HUES48 (cell line): ENCODE measurements at regions not wholly inside any gene's neighbourhood (a gene's known extent, or its start where the extent isn't known, plus 50 kb on each side); places are given as distances from the start of the nearest gene placed in this dataset.

ENCODE experiments used
- H3K27ac ChIP-seq: one replicate; pipeline ENCODE4 v1.7.0; 2013; ENCODE audit warnings: low read depth, low read length, inconsistent platforms
- H3K27me3 ChIP-seq: 2 replicates; pipeline ENCODE4 v1.6.1; 2013; ENCODE audit warnings: mild to moderate bottlenecking, low read length; ENCODE audit not compliant: control insufficient read depth, insufficient read depth
- H3K36me3 ChIP-seq: 2 replicates; pipeline ENCODE4 v1.6.1; 2013; ENCODE audit warnings: low read length; ENCODE audit not compliant: control insufficient read depth, insufficient read depth
- H3K4me1 ChIP-seq: 2 replicates; pipeline ENCODE4 v1.6.1; 2013; ENCODE audit warnings: mild to moderate bottlenecking, low read length; ENCODE audit not compliant: control insufficient read depth, insufficient read depth
- H3K4me3 ChIP-seq: 2 replicates; pipeline ENCODE4 v1.5.1; 2013; ENCODE audit warnings: mild to moderate bottlenecking, low read depth, low read length
- H3K9ac ChIP-seq: 2 replicates; pipeline ENCODE4 v1.6.1; 2013; ENCODE audit warnings: mild to moderate bottlenecking, low read depth, low read length, moderate library complexity
- H3K9me3 ChIP-seq: 2 replicates; pipeline ENCODE4 v1.6.1; 2013; ENCODE audit warnings: low read length; ENCODE audit not compliant: control insufficient read depth, insufficient read depth

DNA sequence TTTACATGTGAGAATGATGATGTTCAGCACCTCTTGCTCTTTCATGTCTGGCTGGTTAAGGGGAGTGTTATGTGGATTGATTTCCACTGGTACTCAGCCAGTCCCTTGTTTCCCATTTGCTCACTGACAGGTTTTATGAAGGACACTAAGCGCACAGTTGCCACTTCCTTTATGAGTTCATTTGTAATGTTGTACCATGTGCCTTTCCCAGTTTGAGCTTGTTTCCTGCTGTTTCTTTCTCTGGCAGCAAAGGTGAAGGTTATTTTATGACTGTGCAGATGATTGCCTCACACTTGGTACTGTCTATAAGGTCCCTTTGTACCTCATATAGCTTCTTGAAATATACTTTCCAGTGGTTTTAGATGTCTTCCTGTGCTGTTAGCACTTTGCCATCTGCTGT, 1700.5 kb upstream of the TMEFF2 start:
- H3K9me3 ChIP-seq, result no peaks in the 10 kb centered on the region
- no peak overlapping the region for H3K27ac ChIP-seq
- no peaks in the 10 kb centered on the region for H3K36me3 ChIP-seq
- H3K4me3 ChIP-seq, result no peak overlapping the region
- H3K9ac ChIP-seq, result no peak overlapping the region
- H3K27me3 ChIP-seq, result no peaks in the 10 kb centered on the region
- H3K4me1 ChIP-seq, result no peaks in the 10 kb centered on the region

DNA sequence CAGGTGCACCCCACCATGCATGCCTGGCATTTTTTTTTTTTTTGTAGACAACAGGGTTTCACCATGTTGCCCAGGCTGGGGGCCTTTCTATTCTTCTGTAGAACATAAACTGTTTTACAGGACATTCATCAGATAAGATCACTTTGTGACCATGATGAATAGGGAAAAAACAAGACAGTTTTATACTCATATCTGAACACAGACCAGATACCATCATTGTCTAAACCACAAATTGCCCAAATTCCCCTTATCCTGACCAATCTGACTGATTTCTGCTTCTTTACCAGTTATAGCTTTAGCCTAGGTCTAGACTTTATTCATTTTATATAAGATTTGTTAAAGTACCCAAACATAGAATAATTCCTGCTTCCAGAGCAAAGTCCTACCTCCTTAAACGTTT, 1699.3 kb upstream of the TMEFF2 start:
- Histone ChIP-seq H3K27ac (no peak overlapping the region), H3K4me3 (no peak overlapping the region), H3K4me1 (no peaks in the 10 kb centered on the region), H3K36me3 (no peaks in the 10 kb centered on the region), H3K9me3 (no peaks in the 10 kb centered on the region), H3K9ac (no peak overlapping the region), H3K27me3 (no peaks in the 10 kb centered on the region)

DNA sequence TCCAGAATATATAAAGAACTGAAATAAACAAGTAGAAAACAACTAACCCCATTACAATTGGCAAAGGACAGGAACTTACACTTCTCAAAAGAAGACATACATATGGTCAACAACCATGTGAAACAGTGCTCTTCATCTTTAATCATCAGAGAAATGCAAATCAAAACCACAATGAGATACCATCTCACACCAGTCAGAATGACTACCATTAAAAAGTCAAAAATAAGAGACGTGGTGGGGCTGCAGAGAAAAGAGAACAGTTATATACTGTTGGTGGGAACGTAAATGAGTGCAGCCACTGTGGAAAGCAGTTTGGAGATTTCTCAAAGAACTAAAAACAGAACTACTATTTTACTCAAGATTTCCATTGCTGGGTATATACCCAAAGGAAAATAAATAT, 1696.3 kb upstream of the TMEFF2 start:
- no peak overlapping the region for H3K27ac ChIP-seq
- H3K9ac ChIP-seq, result no peak overlapping the region
- no peaks in the 10 kb centered on the region for H3K4me1 ChIP-seq
- no peak overlapping the region for H3K4me3 ChIP-seq
- no peaks in the 10 kb centered on the region for H3K36me3 ChIP-seq
- no peaks in the 10 kb centered on the region for H3K27me3 ChIP-seq
- H3K9me3 ChIP-seq, result no peaks in the 10 kb centered on the region

DNA sequence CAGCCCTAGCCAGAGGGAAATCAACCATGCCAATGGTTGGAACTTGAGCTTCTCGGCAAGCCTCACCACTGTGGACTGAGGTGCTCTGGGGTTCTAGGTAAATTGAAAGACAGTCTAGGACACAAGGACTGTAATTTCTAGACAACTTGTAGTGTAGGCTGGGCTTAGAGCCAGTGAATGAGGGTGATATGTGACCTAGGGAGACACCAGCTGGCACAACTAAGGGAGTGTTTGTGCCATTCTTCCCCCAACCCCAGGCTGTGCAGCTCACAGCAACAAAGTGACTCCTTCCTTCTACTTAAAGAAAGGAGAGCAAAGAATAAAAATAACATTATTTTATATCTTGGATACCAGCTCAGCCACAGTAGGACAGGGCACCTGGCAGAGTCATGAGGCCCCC, 1690.7 kb upstream of the TMEFF2 start:
- no peaks in the 10 kb centered on the region for H3K9me3 ChIP-seq
- no peaks in the 10 kb centered on the region for H3K4me1 ChIP-seq
- no peak overlapping the region for H3K4me3 ChIP-seq
- no peak overlapping the region for H3K9ac ChIP-seq
- no peaks in the 10 kb centered on the region for H3K27me3 ChIP-seq
- H3K36me3 ChIP-seq, result no peaks in the 10 kb centered on the region
- H3K27ac ChIP-seq, result no peak overlapping the region

DNA sequence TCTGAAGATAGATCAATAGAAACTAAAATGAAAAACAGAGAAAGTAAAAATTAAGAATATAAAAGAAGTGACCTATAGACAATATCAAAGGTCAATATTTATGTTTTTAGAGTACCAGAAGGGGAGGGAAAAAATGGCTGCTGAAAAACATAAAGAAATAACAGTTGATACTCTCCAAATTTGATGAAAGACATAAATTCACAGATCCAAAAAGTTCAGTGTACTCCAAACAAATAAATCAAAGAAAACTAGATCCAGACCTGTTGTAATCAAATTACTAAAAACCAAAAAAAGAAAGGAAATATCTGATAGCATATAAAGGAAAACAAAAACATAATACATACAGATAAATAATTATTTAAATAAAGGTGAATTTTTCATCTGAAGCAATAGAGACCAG, 1689.1 kb upstream of the TMEFF2 start:
- H3K9ac ChIP-seq, result no peak overlapping the region
- H3K4me3 ChIP-seq, result no peak overlapping the region

DNA sequence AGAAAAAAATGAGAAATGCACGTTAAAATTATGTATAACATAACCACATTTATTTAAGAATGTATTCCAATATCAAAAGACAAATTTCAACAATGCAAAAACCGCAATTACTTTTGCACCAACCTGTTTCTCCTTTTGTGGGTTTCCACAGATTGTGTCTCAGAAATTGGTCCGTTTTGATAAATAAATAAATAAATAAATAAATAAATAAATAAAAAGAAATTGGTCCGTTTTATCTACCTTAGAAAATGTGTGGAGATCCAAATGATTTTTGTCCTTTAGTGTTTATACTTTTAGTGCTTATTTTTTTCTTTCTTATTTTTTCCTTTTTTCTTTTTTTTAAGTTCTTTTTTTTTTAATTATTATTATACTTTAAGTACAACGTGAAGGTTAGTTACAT, 1682.2 kb upstream of the TMEFF2 start:
- Histone ChIP-seq H3K36me3 (no peaks in the 10 kb centered on the region), H3K4me1 (no peaks in the 10 kb centered on the region), H3K9ac (no peak overlapping the region), H3K27ac (no peak overlapping the region), H3K9me3 (no peaks in the 10 kb centered on the region), H3K4me3 (no peak overlapping the region), H3K27me3 (no peaks in the 10 kb centered on the region)

More for the DNA sequence above, 1689.1 kb upstream of the TMEFF2 start:
- Histone ChIP-seq H3K36me3 (no peaks in the 10 kb centered on the region), H3K27ac (no peak overlapping the region), H3K9me3 (no peaks in the 10 kb centered on the region), H3K4me1 (no peaks in the 10 kb centered on the region), H3K27me3 (no peaks in the 10 kb centered on the region)

DNA sequence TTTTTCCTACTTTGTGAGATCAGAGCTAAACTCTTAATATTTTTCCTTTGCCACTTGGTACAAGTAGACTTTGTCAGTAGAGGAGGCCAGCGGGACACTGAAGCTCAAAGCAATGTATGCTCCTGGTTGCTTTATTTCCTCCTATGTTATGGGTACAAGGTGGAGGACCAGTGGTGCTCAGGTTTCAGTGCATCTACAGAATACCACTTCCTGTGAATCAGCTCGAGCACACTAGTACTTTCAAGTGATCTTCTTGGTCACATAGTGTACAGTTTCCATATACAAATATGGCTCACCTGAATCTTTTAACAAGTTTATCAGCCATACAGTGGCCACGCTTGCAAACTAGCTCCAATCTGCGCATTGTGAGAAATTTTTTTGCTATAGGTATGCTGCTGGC, 1674.8 kb upstream of the TMEFF2 start:
- H3K9me3 ChIP-seq, result no peaks in the 10 kb centered on the region
- no peak overlapping the region for H3K27ac ChIP-seq
- no peak overlapping the region for H3K4me3 ChIP-seq
- H3K27me3 ChIP-seq, result no peaks in the 10 kb centered on the region
- no peak overlapping the region for H3K9ac ChIP-seq
- H3K36me3 ChIP-seq, result no peaks in the 10 kb centered on the region
- no peaks in the 10 kb centered on the region for H3K4me1 ChIP-seq

DNA sequence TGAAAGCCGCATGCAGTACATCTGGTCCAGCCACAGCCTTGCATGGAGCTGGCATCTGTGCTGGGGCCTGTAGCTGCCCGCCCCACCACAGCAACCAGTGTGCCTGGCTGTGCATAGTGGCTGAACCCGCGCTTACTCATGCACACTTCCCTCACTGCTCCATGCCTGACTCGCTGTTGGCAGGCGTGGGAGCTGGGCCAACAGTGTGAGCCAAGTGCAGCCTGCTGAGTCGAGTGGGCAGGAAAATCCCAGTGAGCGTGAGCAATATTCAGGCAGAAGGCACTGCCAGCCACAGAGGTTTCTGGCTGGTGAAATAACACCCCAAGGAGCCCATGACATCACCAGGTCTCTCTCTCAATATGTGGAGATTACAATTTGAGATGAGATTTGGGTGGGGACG, 1674.1 kb upstream of the TMEFF2 start:
- Histone ChIP-seq H3K36me3 (no peaks in the 10 kb centered on the region), H3K9me3 (no peaks in the 10 kb centered on the region), H3K4me1 (no peaks in the 10 kb centered on the region), H3K4me3 (no peak overlapping the region), H3K27me3 (no peaks in the 10 kb centered on the region), H3K27ac (no peak overlapping the region), H3K9ac (no peak overlapping the region)

DNA sequence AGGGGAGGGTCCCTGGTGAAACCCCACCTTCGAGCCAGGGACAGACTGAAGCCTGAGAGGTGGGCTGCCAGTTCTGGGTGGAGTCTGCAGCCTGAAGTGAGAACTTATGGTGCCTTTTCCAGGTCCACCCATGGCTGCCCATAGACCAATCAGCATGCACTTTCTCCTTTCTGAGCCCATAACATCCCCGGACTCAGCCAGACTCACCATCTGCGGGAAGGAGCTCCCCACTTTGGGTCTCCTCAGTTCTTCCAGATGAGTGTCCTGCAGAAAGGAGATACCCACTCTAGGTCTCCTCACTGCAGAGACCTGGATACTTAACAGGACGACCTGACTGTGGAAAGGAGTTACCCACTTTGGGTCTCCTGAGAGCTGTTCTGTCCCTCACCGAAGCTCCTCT, 1673.4 kb upstream of the TMEFF2 start:
- Histone ChIP-seq H3K9ac (no peak overlapping the region), H3K27ac (no peak overlapping the region), H3K4me1 (no peaks in the 10 kb centered on the region), H3K36me3 (no peaks in the 10 kb centered on the region), H3K4me3 (no peak overlapping the region), H3K27me3 (no peaks in the 10 kb centered on the region), H3K9me3 (no peaks in the 10 kb centered on the region)

DNA sequence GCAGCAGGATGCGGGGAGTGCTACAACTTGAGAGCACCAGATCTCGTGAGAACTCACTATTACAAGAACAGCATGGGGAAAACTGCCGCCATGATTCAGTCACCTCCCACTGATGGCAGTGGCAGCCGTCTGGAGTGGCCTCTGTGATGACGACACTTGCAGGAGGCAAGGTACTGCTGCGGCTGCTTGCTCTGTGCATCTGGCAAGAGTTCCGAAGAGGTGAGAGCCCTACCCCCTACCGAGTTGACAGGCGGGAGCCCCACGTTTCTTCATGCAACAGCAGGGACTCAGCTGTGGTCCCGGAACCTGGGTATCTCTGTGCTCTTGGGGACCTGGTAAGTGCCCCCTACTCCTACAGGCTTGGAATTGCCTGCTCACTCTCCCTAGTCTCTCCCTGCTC, 1672.7 kb upstream of the TMEFF2 start:
- Histone ChIP-seq H3K27ac (no peak overlapping the region), H3K4me3 (no peak overlapping the region), H3K9me3 (no peaks in the 10 kb centered on the region), H3K27me3 (no peaks in the 10 kb centered on the region), H3K9ac (no peak overlapping the region), H3K4me1 (no peaks in the 10 kb centered on the region), H3K36me3 (no peaks in the 10 kb centered on the region)

DNA sequence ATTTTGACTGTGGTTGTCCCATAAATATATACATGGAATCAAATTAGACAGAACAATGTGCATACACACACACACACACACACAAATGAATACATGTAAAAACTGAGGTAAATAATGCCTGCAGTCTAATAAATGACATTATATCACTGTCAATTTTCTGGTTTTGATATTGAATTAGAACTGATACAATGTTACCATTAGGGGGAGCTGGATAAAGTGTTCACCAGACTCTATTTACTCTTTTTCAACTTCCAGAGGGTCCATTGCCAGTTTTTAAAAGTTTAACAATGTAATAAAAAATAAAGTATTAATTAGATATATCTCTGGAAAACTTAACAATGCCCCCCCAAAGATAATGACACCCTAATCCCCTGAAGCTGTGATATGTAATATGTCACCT, 1666.8 kb upstream of the TMEFF2 start:
- H3K9me3 ChIP-seq, result no peaks in the 10 kb centered on the region
- no peaks in the 10 kb centered on the region for H3K4me1 ChIP-seq
- H3K9ac ChIP-seq, result no peak overlapping the region
- no peaks in the 10 kb centered on the region for H3K36me3 ChIP-seq
- H3K4me3 ChIP-seq, result no peak overlapping the region
- no peaks in the 10 kb centered on the region for H3K27me3 ChIP-seq
- H3K27ac ChIP-seq, result no peak overlapping the region

DNA sequence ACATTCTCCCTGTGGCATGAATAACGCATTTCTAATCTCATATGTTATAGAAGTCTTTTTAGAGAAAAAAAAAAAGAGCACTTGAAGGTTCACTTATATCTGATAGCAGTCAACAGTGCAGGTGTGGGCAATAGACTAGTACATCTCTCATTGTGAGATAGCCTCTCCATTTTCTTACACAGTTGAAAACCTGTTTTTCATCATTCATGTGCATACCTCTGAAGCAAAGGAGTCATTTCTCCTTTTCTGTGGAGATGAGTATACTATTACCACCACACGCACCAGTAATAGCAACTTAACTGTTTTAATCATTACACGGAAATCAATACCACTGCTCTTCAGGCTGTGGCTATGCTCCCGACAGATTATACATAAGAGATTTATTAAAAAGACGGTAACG, 1653.3 kb upstream of the TMEFF2 start:
- Histone ChIP-seq H3K9me3 (no peaks in the 10 kb centered on the region), H3K27me3 (no peaks in the 10 kb centered on the region), H3K36me3 (no peaks in the 10 kb centered on the region), H3K4me3 (no peak overlapping the region), H3K9ac (no peak overlapping the region), H3K4me1 (peaks cover 24% of the 10 kb centered on the region; the same call in 1 of the 2 replicates), H3K27ac (no peak overlapping the region)
